ENCODE measurements at regions not wholly inside any gene's neighbourhood (a gene's known extent, or its start where the extent isn't known, plus 50 kb on each side); places are given as distances from the start of the nearest gene placed in this dataset.
"Not testable (repeated sequence)": the region's sequence is repeated elsewhere in the genome, so short reads cannot be mapped to it uniquely, and the experiment has no call there.

DNA sequence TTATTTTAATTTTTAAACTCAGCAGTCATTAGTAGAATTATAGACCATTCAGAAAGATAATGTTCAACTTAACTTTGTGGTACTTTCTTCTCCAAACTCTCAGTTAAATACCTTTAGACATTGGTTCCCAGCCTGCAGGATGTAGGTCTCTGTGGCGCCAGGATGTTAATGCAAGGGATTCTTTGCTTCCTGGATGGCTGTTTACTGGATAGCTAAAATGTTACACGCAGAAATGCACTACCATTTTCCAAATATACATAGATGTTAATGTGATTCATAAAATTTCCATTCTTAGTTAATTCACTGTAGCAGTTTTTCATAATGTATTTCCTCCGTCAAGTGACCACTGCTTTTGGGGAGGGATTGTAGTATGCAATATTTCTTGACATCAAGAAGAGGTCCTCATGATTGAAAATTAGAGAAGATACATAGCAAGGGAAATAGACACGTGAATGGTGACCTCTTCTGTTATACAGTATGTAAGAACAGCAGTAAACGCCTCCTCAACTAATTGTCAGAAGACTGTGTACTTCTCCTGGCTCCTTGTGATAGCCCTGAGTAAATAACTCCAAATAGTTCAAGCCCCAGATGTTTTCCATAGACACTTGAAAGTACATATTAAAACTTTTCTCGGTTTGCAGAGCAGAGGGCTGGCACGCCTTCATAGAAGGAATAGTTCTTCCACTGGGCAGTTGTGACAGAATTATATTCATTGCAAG, 128.8 kb downstream of the LCA5 start:
- DNase-seq (ENCODE audit: low spot score) = no peak
- H3K4me3 Mint-ChIP-seq = no peak overlapping the region
- H3K36me3 Mint-ChIP-seq (ENCODE audit: low read depth) = no peaks in the 10 kb centered on the region
- H3K4me1 Mint-ChIP-seq (ENCODE audit: low read depth) = no peaks in the 10 kb centered on the region
- no peaks in the 10 kb centered on the region for H3K9me3 Mint-ChIP-seq
- H3K27me3 Mint-ChIP-seq (ENCODE audit: low read depth) = no peaks in the 10 kb centered on the region
- H3K27ac Mint-ChIP-seq = no peak overlapping the region

DNA sequence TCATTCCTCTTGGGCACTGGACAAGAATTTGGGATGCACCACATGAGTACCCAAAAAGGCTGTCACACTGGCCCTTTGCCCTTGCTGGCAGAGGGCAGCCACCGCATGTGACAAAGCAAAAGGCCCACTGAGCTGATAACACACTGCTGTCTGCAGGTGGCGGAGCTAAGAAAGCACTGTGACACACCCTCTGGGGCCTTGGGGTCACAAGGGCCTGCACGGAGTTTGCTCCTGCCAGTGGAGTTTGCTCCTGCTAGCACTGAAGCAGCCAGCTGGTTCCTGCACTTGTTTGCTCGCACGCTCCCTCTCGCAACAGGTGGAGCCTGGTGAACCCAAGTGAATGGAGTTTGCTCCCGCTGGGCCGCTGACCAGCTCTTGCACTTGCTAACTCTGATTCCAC, 132.6 kb downstream of the LCA5 start:
- no peaks in the 10 kb centered on the region for H3K9me3 Mint-ChIP-seq
- no peaks in the 10 kb centered on the region for H3K36me3 Mint-ChIP-seq (ENCODE audit: low read depth)
- H3K27me3 Mint-ChIP-seq (ENCODE audit: low read depth) = no peaks in the 10 kb centered on the region
- no peak for DNase-seq (ENCODE audit: low spot score)
- H3K27ac Mint-ChIP-seq = no peak overlapping the region
- no peak overlapping the region for H3K4me3 Mint-ChIP-seq
- H3K4me1 Mint-ChIP-seq (ENCODE audit: low read depth) = no peaks in the 10 kb centered on the region

DNA sequence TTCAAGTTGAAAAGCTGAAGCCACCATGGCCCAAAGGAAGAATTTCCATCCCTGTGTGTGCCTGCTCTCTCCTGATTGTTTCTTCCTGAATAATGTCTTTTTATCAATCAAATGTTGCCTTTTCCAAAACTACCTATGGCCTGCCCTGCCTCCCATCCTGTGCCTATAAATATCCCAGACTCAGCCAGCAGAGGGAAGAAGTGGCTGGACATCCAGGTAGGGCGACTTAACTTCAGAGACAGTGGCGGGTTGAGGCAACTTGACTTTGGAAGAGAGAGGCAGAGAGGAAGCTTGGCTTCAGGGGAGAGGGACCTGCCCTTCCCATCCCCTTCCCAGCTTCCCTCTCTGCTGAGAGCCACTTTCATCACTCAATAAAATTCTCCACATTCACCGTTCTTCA, 133.0 kb downstream of the LCA5 start:
- H3K27ac Mint-ChIP-seq = no peak overlapping the region
- H3K36me3 Mint-ChIP-seq (ENCODE audit: low read depth) = no peaks in the 10 kb centered on the region
- no peak overlapping the region for H3K4me3 Mint-ChIP-seq
- H3K27me3 Mint-ChIP-seq (ENCODE audit: low read depth) = no peaks in the 10 kb centered on the region
- H3K9me3 Mint-ChIP-seq = no peaks in the 10 kb centered on the region
- H3K4me1 Mint-ChIP-seq (ENCODE audit: low read depth) = no peaks in the 10 kb centered on the region
- DNase-seq (ENCODE audit: low spot score) = no peak

DNA sequence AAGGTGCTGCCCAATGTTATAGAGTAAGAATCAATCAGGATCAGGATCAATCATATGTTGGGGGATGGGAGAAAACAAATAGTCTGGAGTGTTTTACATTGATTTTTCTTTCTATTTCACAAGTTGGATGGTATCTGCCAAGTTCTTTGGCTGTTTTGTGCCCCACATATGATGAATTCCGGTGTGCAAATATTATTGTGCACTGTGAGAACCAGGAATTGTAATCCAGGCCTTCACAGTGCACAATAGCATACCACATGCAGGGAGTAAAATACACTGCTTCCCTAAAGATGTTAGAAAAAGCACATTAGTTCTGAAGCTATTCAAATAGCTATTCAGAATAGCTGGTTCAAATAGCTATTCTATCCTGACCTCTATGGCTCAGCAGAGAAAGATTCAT, 133.7 kb downstream of the LCA5 start:
- no peaks in the 10 kb centered on the region for H3K9me3 Mint-ChIP-seq
- H3K27ac Mint-ChIP-seq = no peak overlapping the region
- no peaks in the 10 kb centered on the region for H3K4me1 Mint-ChIP-seq (ENCODE audit: low read depth)
- no peaks in the 10 kb centered on the region for H3K27me3 Mint-ChIP-seq (ENCODE audit: low read depth)
- no peak for DNase-seq (ENCODE audit: low spot score)
- no peaks in the 10 kb centered on the region for H3K36me3 Mint-ChIP-seq (ENCODE audit: low read depth)
- H3K4me3 Mint-ChIP-seq = no peak overlapping the region

DNA sequence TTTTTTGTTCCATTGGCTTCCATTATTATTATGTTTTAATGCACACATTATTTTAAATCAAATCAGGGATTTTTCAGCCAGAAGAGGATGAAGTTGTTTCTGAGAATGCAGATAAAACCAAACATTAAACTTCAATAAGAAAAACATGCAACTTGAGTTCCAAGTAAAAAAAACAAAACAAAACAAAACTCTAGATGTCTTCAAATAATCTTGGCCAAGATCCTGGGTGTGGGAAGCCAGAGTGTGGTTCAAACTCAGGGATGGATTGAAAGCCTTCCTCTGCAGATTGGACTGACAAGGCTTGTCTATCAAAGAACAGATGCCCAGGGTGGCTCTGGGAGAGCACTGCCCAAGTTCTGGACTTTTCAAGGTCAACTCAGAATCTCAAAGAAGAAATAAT, 134.1 kb downstream of the LCA5 start:
- Mint-ChIP-seq H3K27ac (no peak overlapping the region), H3K36me3 (ENCODE audit: low read depth) (no peaks in the 10 kb centered on the region), H3K27me3 (ENCODE audit: low read depth) (no peaks in the 10 kb centered on the region), H3K9me3 (peaks cover 4% of the 10 kb centered on the region), H3K4me3 (no peak overlapping the region), H3K4me1 (ENCODE audit: low read depth) (no peaks in the 10 kb centered on the region)
- no peak for DNase-seq (ENCODE audit: low spot score)

DNA sequence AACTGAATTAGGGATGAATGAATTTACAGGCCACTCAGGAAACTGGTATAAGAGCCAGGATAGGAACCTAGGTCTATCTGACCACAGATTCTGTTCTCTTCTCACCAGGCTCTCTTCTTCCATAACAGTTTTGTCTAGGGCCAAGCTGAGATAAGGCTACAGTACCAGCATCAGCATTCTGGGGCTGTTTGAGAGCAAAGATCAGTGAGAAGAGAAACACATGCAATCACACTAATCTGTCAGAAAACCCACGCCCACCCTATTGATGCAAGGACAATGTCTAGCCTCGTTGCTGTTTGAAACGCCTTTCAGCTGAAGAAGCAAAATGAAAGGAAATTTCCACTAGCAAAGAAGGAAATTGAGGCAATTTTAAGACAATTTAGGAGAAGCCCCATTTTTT, 137.7 kb downstream of the LCA5 start:
- H3K9me3 Mint-ChIP-seq = peaks cover 4% of the 10 kb centered on the region
- no peak overlapping the region for H3K4me3 Mint-ChIP-seq
- H3K4me1 Mint-ChIP-seq (ENCODE audit: low read depth) = no peaks in the 10 kb centered on the region
- H3K36me3 Mint-ChIP-seq (ENCODE audit: low read depth) = no peaks in the 10 kb centered on the region
- no peaks in the 10 kb centered on the region for H3K27me3 Mint-ChIP-seq (ENCODE audit: low read depth)
- H3K27ac Mint-ChIP-seq = no peak overlapping the region
- no peak for DNase-seq (ENCODE audit: low spot score)

DNA sequence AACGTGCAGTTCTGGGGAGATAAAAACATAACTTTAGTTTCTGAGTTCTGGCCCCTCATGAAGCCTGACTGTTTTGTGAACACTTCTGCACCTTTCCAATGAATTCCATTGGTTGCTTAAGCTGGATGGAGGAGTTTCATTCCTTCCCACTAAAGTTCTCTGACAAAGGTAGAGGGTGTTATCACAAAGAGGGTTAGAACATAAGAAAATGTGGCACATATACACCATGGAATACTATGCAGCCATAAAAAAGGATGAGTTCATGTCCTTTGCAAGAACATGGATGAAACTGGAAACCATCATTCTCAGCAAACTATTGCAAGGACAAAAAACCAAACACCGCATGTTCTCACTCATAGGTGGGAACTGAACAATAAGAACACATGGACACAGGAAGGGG, 138.6 kb downstream of the LCA5 start:
- H3K9me3 Mint-ChIP-seq; H3K36me3 Mint-ChIP-seq (ENCODE audit: low read depth); H3K27ac Mint-ChIP-seq: not testable (repeated sequence)

DNA sequence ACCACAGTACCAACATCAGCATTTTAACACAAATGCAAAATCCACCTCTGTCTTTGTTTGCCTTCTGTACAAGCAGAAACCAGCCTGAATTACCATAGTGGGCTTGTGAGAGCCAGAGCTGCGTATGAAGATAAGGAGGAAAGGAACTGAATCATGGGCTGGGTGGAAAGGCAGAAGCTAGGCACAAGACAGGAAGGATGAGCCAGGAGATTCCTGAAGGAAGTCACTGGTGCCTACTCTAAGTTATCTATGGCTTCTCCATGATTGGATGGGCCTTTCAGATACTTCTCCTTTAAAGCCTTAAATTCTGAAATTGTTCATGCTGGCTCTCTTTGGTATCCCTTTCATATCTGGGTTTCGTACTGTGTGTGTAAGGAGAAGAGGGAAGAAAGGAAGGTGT, 140.6 kb downstream of the LCA5 start:
- Mint-ChIP-seq H3K9me3 (peaks cover 12% of the 10 kb centered on the region), H3K27ac (no peak overlapping the region), H3K4me1 (ENCODE audit: low read depth) (no peaks in the 10 kb centered on the region), H3K36me3 (ENCODE audit: low read depth) (no peaks in the 10 kb centered on the region), H3K4me3 (no peak overlapping the region), H3K27me3 (ENCODE audit: low read depth) (no peaks in the 10 kb centered on the region)
- no peak for DNase-seq (ENCODE audit: low spot score)

More for the DNA sequence above, 138.6 kb downstream of the LCA5 start:
- not testable (repeated sequence) for DNase-seq (ENCODE audit: low spot score); H3K27me3 Mint-ChIP-seq (ENCODE audit: low read depth); H3K4me3 Mint-ChIP-seq; H3K4me1 Mint-ChIP-seq (ENCODE audit: low read depth)

DNA sequence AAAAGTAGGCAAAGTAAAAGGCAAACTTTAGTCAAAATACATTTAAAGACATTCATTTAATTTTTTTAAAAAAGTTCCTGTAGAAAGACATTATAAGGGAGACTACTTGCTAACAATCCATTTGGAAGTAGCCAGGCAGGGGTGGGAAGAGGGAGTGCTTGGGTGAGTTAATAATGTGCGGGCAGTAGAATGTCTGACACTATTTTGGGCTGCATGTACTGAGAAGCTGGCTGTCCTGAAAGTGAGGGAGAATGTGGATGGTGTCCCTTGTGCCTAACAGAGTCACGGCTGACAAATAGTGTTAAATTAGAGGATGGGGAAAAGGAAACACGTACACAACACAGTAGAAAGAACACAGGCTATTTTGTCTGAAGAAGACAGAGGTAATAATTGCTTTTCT, 142.5 kb downstream of the LCA5 start:
- DNase-seq (ENCODE audit: low spot score) = no peak
- Mint-ChIP-seq H3K4me1 (ENCODE audit: low read depth) (no peaks in the 10 kb centered on the region), H3K36me3 (ENCODE audit: low read depth) (no peaks in the 10 kb centered on the region), H3K4me3 (no peak overlapping the region), H3K27ac (no peak overlapping the region), H3K9me3 (peaks cover 12% of the 10 kb centered on the region), H3K27me3 (ENCODE audit: low read depth) (no peaks in the 10 kb centered on the region)

DNA sequence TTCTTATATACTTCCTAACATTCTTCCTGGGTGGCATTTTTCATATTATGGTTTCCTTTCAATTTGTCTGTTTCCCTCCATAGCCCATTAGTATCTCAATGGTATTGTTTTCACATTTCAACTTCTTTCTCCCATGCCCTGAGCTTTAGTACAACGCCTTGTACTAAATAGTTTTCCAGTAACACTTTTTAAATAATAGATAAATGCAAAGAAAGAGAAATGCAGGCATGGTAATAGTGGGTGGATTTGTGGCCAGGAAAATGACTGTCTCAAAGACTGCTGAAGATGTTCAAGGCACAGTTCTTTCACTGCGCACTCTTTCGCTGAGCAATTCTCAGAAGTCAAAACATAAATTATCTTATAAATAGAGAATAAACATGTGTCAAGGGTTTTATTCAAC, 145.1 kb downstream of the LCA5 start:
- Mint-ChIP-seq H3K27me3 (ENCODE audit: low read depth) (no peaks in the 10 kb centered on the region), H3K4me1 (ENCODE audit: low read depth) (no peaks in the 10 kb centered on the region), H3K9me3 (peaks cover 13% of the 10 kb centered on the region), H3K36me3 (ENCODE audit: low read depth) (no peaks in the 10 kb centered on the region), H3K27ac (no peak overlapping the region), H3K4me3 (no peak overlapping the region)
- DNase-seq (ENCODE audit: low spot score) = no peak

DNA sequence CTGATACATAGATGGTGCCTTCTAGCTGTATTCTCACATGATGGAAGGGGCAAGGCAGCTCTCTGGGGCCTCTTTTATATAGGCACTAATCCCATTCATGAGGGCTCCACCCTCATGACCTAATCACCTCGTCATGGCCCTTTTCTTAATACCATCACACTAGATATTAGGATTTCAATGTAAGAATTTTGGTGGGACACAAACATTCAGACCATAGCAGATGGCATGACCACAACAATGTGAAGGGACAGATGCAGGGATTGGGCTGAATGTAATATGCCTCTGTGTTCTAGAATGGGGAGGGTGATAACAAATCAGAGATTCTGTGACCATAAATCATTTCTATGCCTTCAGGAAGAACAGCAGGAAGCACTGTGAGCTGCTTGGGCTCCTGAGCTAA, 145.8 kb downstream of the LCA5 start:
- H3K4me1 Mint-ChIP-seq (ENCODE audit: low read depth) = no peaks in the 10 kb centered on the region
- H3K27me3 Mint-ChIP-seq (ENCODE audit: low read depth) = no peaks in the 10 kb centered on the region
- H3K36me3 Mint-ChIP-seq (ENCODE audit: low read depth) = no peaks in the 10 kb centered on the region
- H3K27ac Mint-ChIP-seq = no peak overlapping the region
- DNase-seq (ENCODE audit: low spot score) = no peak
- H3K9me3 Mint-ChIP-seq = peaks cover 13% of the 10 kb centered on the region
- H3K4me3 Mint-ChIP-seq = no peak overlapping the region

DNA sequence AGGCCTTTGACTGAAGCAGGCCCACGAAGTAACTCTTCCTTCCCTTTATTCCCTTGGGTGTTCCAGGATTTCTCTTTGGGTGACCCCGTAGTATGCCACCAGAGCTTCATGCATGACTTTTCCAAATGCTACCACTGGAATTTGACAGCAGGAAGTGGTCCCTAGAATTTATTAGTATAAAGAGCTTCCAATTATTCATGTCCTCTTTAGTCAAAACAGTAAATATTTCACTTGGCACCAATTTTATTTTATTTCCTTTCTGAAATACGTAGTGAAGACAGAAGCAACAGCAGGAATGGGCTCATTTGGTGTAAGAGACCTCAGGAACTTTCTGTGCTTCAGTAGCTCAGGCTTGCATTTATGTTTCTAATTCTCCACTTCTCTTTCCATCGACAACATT, 151.3 kb downstream of the LCA5 start:
- H3K9me3 Mint-ChIP-seq = peaks cover 4% of the 10 kb centered on the region
- H3K27ac Mint-ChIP-seq = no peak overlapping the region
- no peak for DNase-seq (ENCODE audit: low spot score)
- H3K4me3 Mint-ChIP-seq = no peak overlapping the region
- no peaks in the 10 kb centered on the region for H3K27me3 Mint-ChIP-seq (ENCODE audit: low read depth)
- no peaks in the 10 kb centered on the region for H3K4me1 Mint-ChIP-seq (ENCODE audit: low read depth)
- H3K36me3 Mint-ChIP-seq (ENCODE audit: low read depth) = no peaks in the 10 kb centered on the region

DNA sequence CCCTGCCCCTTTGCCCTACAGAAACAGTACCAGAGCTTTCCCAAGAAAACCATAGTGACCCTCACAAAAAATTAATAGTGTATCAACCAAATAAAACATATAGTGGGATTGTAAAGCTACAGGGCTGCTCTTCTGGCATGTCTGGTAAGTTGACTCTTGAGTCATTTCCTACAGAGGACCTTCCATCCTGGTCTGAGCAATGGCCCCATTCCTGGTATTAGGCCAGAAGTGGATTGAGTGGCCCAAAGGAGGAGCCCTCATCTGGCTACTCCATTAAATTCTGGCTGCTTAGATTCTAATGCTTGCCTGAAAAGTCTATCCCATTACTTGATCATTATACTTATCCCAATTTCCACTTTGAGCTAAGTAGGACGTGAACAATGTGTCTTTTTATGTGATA, 150.9 kb upstream of the HMGN3 start:
- H3K27me3 Mint-ChIP-seq (ENCODE audit: low read depth) = no peaks in the 10 kb centered on the region
- no peak overlapping the region for H3K27ac Mint-ChIP-seq
- no peak overlapping the region for H3K4me3 Mint-ChIP-seq
- no peaks in the 10 kb centered on the region for H3K4me1 Mint-ChIP-seq (ENCODE audit: low read depth)
- DNase-seq (ENCODE audit: low spot score) = no peak
- no peaks in the 10 kb centered on the region for H3K36me3 Mint-ChIP-seq (ENCODE audit: low read depth)
- peaks cover 4% of the 10 kb centered on the region for H3K9me3 Mint-ChIP-seq

DNA sequence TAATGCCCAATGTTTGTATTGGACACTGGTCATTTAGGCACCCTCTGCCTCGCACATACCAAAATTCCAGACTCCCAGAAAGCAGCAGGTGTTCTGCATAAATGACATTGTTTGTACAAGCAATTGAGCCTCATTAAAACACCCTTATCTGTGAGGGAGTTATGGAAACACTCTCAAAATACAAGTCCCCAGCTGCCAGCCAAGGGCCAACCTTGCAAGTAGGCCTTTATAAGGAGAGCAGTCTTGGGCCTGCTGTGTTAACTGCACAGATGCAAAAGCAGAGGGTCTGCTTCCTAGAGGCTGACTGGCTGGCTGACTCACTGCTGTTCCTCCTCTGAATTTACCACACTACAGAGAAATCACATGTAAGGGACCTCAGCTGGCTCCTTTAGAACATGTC, 150.4 kb upstream of the HMGN3 start:
- Mint-ChIP-seq H3K36me3 (ENCODE audit: low read depth) (no peaks in the 10 kb centered on the region), H3K9me3 (peaks cover 4% of the 10 kb centered on the region), H3K4me1 (ENCODE audit: low read depth) (no peaks in the 10 kb centered on the region), H3K27me3 (ENCODE audit: low read depth) (no peaks in the 10 kb centered on the region), H3K4me3 (no peak overlapping the region), H3K27ac (no peak overlapping the region)
- DNase-seq (ENCODE audit: low spot score) = no peak

DNA sequence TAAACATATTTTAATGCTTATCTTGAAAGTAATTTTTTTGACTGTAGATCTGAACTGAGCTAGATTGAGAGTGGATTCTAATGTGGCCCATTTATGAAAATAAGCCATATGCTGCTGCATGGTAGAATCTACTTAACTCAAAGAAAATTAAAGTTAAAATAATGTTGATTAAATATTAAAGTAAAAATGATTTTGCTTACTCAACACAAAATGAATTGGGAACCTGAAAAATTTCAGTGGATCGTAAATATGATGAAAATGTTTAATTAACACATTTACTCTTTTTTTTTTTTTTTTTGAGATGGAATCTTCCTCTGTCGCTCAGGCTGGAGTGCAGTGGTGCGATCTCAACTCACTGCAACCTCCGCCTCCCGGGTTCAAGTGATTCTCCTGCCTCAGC, 144.5 kb upstream of the HMGN3 start:
- no peak for DNase-seq (ENCODE audit: low spot score)
- no peaks in the 10 kb centered on the region for H3K36me3 Mint-ChIP-seq (ENCODE audit: low read depth)
- no peak overlapping the region for H3K4me3 Mint-ChIP-seq
- H3K27me3 Mint-ChIP-seq (ENCODE audit: low read depth) = peaks cover 4% of the 10 kb centered on the region
- H3K9me3 Mint-ChIP-seq = no peaks in the 10 kb centered on the region
- no peak overlapping the region for H3K27ac Mint-ChIP-seq
- peaks cover 5% of the 10 kb centered on the region for H3K4me1 Mint-ChIP-seq (ENCODE audit: low read depth)

All from T-helper 2 cell treated with Interferon-gamma antibody and Interleukin-4, amounts not matched to agents 5 μg/mL and 100 μg/mL, for 36 hours (primary cell).